ENCODE measurements at regions not wholly inside any gene's neighbourhood (a gene's known extent, or its start where the extent isn't known, plus 50 kb on each side); places are given as distances from the start of the nearest gene placed in this dataset.
A peak's percentile ranks its signal among the peaks of the same experiment; 100 is the strongest.

- H3K9me3 ChIP-seq (ENCODE audit: control insufficient read depth in 1 of 2, low read length in 2 of 2), result no peaks in the 10 kb centered on the region
- H3K27ac ChIP-seq (ENCODE audit: low read length), result no peak overlapping the region
- no peak overlapping the region for H3K4me3 ChIP-seq (ENCODE audit: low read depth in 1 of 2, low read length in 2 of 2)
- peaks cover 0 to 3% of the 10 kb centered on the region in 2 donors for H3K4me1 ChIP-seq (ENCODE audit: control insufficient read depth in 1 of 2, insufficient read depth in 2 of 2, low read length in 2 of 2)
- H3K27me3 ChIP-seq (ENCODE audit: low read depth, low read length), result no peaks in the 10 kb centered on the region
- H3K36me3 ChIP-seq (ENCODE audit: control insufficient read depth in 1 of 2, insufficient read depth in 2 of 2, low read length in 2 of 2), result no peaks in the 10 kb centered on the region
These were observed 321.2 kb upstream of the F9 start for GRCh38 chrX:139209342-139209741.

GRCh38 chrX:139207655-139208054, 322.9 kb upstream of the F9 start:
- Histone ChIP-seq H3K27ac (ENCODE audit: low read length) (no peak overlapping the region), H3K36me3 (ENCODE audit: control insufficient read depth in 1 of 2, insufficient read depth in 2 of 2, low read length in 2 of 2) (no peaks in the 10 kb centered on the region), H3K27me3 (ENCODE audit: low read depth, low read length) (peaks cover 4% of the 10 kb centered on the region), H3K4me3 (ENCODE audit: low read depth in 1 of 2, low read length in 2 of 2) (no peak overlapping the region), H3K4me1 (ENCODE audit: control insufficient read depth in 1 of 2, insufficient read depth in 2 of 2, low read length in 2 of 2) (peaks cover 0 to 13% of the 10 kb centered on the region in 2 donors), H3K9me3 (ENCODE audit: control insufficient read depth in 1 of 2, low read length in 2 of 2) (no peaks in the 10 kb centered on the region)

GRCh38 chrX:139206914-139207313, 323.6 kb upstream of the F9 start:
- Histone ChIP-seq H3K36me3 (ENCODE audit: control insufficient read depth in 1 of 2, insufficient read depth in 2 of 2, low read length in 2 of 2) (no peaks in the 10 kb centered on the region), H3K4me3 (ENCODE audit: low read depth in 1 of 2, low read length in 2 of 2) (no peak overlapping the region), H3K9me3 (ENCODE audit: control insufficient read depth in 1 of 2, low read length in 2 of 2) (no peaks in the 10 kb centered on the region), H3K27me3 (ENCODE audit: low read depth, low read length) (peaks cover 8% of the 10 kb centered on the region), H3K27ac (ENCODE audit: low read length) (no peak overlapping the region), H3K4me1 (ENCODE audit: control insufficient read depth in 1 of 2, insufficient read depth in 2 of 2, low read length in 2 of 2) (peaks cover 0 to 13% of the 10 kb centered on the region in 2 donors)

- no peaks in the 10 kb centered on the region for H3K9me3 ChIP-seq (ENCODE audit: control insufficient read depth in 1 of 2, low read length in 2 of 2)
- no peak overlapping the region for H3K27ac ChIP-seq (ENCODE audit: low read length)
- H3K36me3 ChIP-seq (ENCODE audit: control insufficient read depth in 1 of 2, insufficient read depth in 2 of 2, low read length in 2 of 2), result no peaks in the 10 kb centered on the region
- H3K4me1 ChIP-seq (ENCODE audit: control insufficient read depth in 1 of 2, insufficient read depth in 2 of 2, low read length in 2 of 2), result peaks cover 0 to 13% of the 10 kb centered on the region in 2 donors
- H3K4me3 ChIP-seq (ENCODE audit: low read depth in 1 of 2, low read length in 2 of 2), result peak overlapping the region; percentile 30 to 64
- peaks cover 8% of the 10 kb centered on the region for H3K27me3 ChIP-seq (ENCODE audit: low read depth, low read length)
These were observed 325.5 kb upstream of the F9 start for GRCh38 chrX:139204898-139205667.

- Histone ChIP-seq H3K4me1 (ENCODE audit: control insufficient read depth in 1 of 2, insufficient read depth in 2 of 2, low read length in 2 of 2) (peaks cover 0 to 13% of the 10 kb centered on the region in 2 donors), H3K27me3 (ENCODE audit: low read depth, low read length) (peaks cover 8% of the 10 kb centered on the region), H3K4me3 (ENCODE audit: low read depth in 1 of 2, low read length in 2 of 2) (peak overlapping the region; percentile 7 to 64), H3K36me3 (ENCODE audit: control insufficient read depth in 1 of 2, insufficient read depth in 2 of 2, low read length in 2 of 2) (no peaks in the 10 kb centered on the region), H3K27ac (ENCODE audit: low read length) (no peak overlapping the region), H3K9me3 (ENCODE audit: control insufficient read depth in 1 of 2, low read length in 2 of 2) (no peaks in the 10 kb centered on the region)
These were observed 326.0 kb upstream of the F9 start for GRCh38 chrX:139204571-139204897.

GRCh38 chrX:139203651-139204570, 326.6 kb upstream of the F9 start:
- H3K4me3 ChIP-seq (ENCODE audit: low read depth in 1 of 2, low read length in 2 of 2), result peak overlapping the region; percentile 7 to 64
- peaks cover 0 to 13% of the 10 kb centered on the region in 2 donors for H3K4me1 ChIP-seq (ENCODE audit: control insufficient read depth in 1 of 2, insufficient read depth in 2 of 2, low read length in 2 of 2)
- H3K27me3 ChIP-seq (ENCODE audit: low read depth, low read length), result peaks cover 8% of the 10 kb centered on the region
- H3K9me3 ChIP-seq (ENCODE audit: control insufficient read depth in 1 of 2, low read length in 2 of 2), result no peaks in the 10 kb centered on the region
- no peaks in the 10 kb centered on the region for H3K36me3 ChIP-seq (ENCODE audit: control insufficient read depth in 1 of 2, insufficient read depth in 2 of 2, low read length in 2 of 2)
- H3K27ac ChIP-seq (ENCODE audit: low read length), result no peak overlapping the region

- Histone ChIP-seq H3K4me1 (ENCODE audit: control insufficient read depth in 1 of 2, insufficient read depth in 2 of 2, low read length in 2 of 2) (peaks cover 0 to 13% of the 10 kb centered on the region in 2 donors), H3K4me3 (ENCODE audit: low read depth in 1 of 2, low read length in 2 of 2) (no peak overlapping the region), H3K36me3 (ENCODE audit: control insufficient read depth in 1 of 2, insufficient read depth in 2 of 2, low read length in 2 of 2) (no peaks in the 10 kb centered on the region), H3K27me3 (ENCODE audit: low read depth, low read length) (peaks cover 8% of the 10 kb centered on the region), H3K27ac (ENCODE audit: low read length) (no peak overlapping the region), H3K9me3 (ENCODE audit: control insufficient read depth in 1 of 2, low read length in 2 of 2) (no peaks in the 10 kb centered on the region)
These were observed 327.7 kb upstream of the F9 start for GRCh38 chrX:139202742-139203420.

GRCh38 chrX:139201924-139202323, 328.6 kb upstream of the F9 start:
- peaks cover 8% of the 10 kb centered on the region for H3K27me3 ChIP-seq (ENCODE audit: low read depth, low read length)
- peaks cover 0 to 13% of the 10 kb centered on the region in 2 donors for H3K4me1 ChIP-seq (ENCODE audit: control insufficient read depth in 1 of 2, insufficient read depth in 2 of 2, low read length in 2 of 2)
- H3K36me3 ChIP-seq (ENCODE audit: control insufficient read depth in 1 of 2, insufficient read depth in 2 of 2, low read length in 2 of 2), result no peaks in the 10 kb centered on the region
- no peak overlapping the region for H3K27ac ChIP-seq (ENCODE audit: low read length)
- no peaks in the 10 kb centered on the region for H3K9me3 ChIP-seq (ENCODE audit: control insufficient read depth in 1 of 2, low read length in 2 of 2)
- H3K4me3 ChIP-seq (ENCODE audit: low read depth in 1 of 2, low read length in 2 of 2), result no peak overlapping the region

GRCh38 chrX:139200793-139201192, 329.7 kb upstream of the F9 start:
- Histone ChIP-seq H3K36me3 (ENCODE audit: control insufficient read depth in 1 of 2, insufficient read depth in 2 of 2, low read length in 2 of 2) (no peaks in the 10 kb centered on the region), H3K4me3 (ENCODE audit: low read depth in 1 of 2, low read length in 2 of 2) (no peak overlapping the region), H3K27ac (ENCODE audit: low read length) (no peak overlapping the region), H3K4me1 (ENCODE audit: control insufficient read depth in 1 of 2, insufficient read depth in 2 of 2, low read length in 2 of 2) (peaks cover 0 to 13% of the 10 kb centered on the region in 2 donors), H3K27me3 (ENCODE audit: low read depth, low read length) (peaks cover 8% of the 10 kb centered on the region), H3K9me3 (ENCODE audit: control insufficient read depth in 1 of 2, low read length in 2 of 2) (no peaks in the 10 kb centered on the region)

GRCh38 chrX:139200346-139200745, 330.2 kb upstream of the F9 start:
- Histone ChIP-seq H3K4me1 (ENCODE audit: control insufficient read depth in 1 of 2, insufficient read depth in 2 of 2, low read length in 2 of 2) (peaks cover 0 to 13% of the 10 kb centered on the region in 2 donors), H3K4me3 (ENCODE audit: low read depth in 1 of 2, low read length in 2 of 2) (no peak overlapping the region), H3K36me3 (ENCODE audit: control insufficient read depth in 1 of 2, insufficient read depth in 2 of 2, low read length in 2 of 2) (no peaks in the 10 kb centered on the region), H3K27me3 (ENCODE audit: low read depth, low read length) (peaks cover 8% of the 10 kb centered on the region), H3K9me3 (ENCODE audit: control insufficient read depth in 1 of 2, low read length in 2 of 2) (no peaks in the 10 kb centered on the region), H3K27ac (ENCODE audit: low read length) (no peak overlapping the region)

- no peak overlapping the region for H3K27ac ChIP-seq (ENCODE audit: low read length)
- no peak overlapping the region for H3K4me3 ChIP-seq (ENCODE audit: low read depth in 1 of 2, low read length in 2 of 2)
- H3K4me1 ChIP-seq (ENCODE audit: control insufficient read depth in 1 of 2, insufficient read depth in 2 of 2, low read length in 2 of 2), result peaks cover 0 to 10% of the 10 kb centered on the region in 2 donors
- no peaks in the 10 kb centered on the region for H3K9me3 ChIP-seq (ENCODE audit: control insufficient read depth in 1 of 2, low read length in 2 of 2)
- no peaks in the 10 kb centered on the region for H3K36me3 ChIP-seq (ENCODE audit: control insufficient read depth in 1 of 2, insufficient read depth in 2 of 2, low read length in 2 of 2)
- peaks cover 8% of the 10 kb centered on the region for H3K27me3 ChIP-seq (ENCODE audit: low read depth, low read length)
These were observed 330.6 kb upstream of the F9 start for GRCh38 chrX:139199933-139200332.
